HG03060 (cell line): ENCODE measurements at regions not wholly inside any gene's neighbourhood (a gene's known extent, or its start where the extent isn't known, plus 50 kb on each side); places are given as distances from the start of the nearest gene placed in this dataset.
A peak's percentile ranks its signal among the peaks of the same experiment; 100 is the strongest.
"Not testable (repeated sequence)": the region's sequence is repeated elsewhere in the genome, so short reads cannot be mapped to it uniquely, and the experiment has no call there.

ENCODE experiments used
- ATAC-seq: cut with Tn5 transposase; IDR thresholded peaks from one replicate; pipeline ENCODE4 v1.9.1; 2021; ENCODE audit warnings: low read depth, moderate number of reproducible peaks; ENCODE audit not compliant: unreplicated experiment

DNA sequence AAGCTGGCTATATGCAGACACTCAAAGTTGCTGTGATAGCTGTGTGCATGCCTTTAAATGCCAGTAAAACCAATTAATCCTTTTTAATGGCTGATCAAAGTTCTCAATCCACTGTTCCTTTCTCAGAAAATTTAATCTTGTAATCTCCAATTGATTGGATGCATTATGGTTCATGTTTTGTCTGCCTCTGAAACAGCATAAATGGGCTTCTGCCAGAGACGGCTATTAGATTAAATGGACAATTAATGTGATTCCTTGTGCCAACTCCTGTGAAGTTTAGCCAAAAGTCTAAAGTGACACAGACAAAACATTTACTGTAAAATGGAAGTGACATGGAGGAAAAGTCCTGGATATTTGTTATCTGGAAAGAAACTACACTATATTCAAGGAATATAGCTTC is 952.5 kb upstream of the FAT3 start:
- no peak for ATAC-seq

- not testable (repeated sequence) for ATAC-seq
Observed at GRCh38 chr11:91268512-91269295, 955.9 kb upstream of the FAT3 start.

GRCh38 chr11:91265946-91266345 is 958.7 kb upstream of the FAT3 start:
- ATAC-seq: no peak

- ATAC-seq: no peak
Observed at GRCh38 chr11:91264481-91264880, 960.1 kb upstream of the FAT3 start.

- no peak for ATAC-seq
Observed at GRCh38 chr11:91263496-91264365, 960.9 kb upstream of the FAT3 start.

- no peak for ATAC-seq
Observed at GRCh38 chr11:91261513-91261912, 963.1 kb upstream of the FAT3 start.

- no peak for ATAC-seq
Observed at GRCh38 chr11:91258876-91259275, 965.7 kb upstream of the FAT3 start.

DNA sequence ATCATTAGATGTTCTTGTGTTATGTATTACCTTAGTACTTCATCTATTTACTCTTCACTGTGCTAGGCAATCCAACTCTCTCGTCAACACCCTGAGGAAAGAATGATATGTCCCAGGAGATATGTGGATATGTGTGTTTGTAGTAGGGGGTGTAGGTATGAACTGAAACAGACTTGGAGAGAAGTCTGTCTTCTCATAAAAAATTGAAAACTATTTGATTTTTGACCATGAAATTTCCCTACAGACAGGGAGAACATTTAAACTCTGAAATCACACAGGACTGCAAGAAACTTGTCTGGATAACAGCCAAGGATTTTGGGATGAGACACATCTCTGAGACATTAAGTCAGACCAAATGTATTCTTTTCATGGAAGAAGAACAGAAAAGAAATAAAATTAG is 967.0 kb upstream of the FAT3 start:
- ATAC-seq: no peak

DNA sequence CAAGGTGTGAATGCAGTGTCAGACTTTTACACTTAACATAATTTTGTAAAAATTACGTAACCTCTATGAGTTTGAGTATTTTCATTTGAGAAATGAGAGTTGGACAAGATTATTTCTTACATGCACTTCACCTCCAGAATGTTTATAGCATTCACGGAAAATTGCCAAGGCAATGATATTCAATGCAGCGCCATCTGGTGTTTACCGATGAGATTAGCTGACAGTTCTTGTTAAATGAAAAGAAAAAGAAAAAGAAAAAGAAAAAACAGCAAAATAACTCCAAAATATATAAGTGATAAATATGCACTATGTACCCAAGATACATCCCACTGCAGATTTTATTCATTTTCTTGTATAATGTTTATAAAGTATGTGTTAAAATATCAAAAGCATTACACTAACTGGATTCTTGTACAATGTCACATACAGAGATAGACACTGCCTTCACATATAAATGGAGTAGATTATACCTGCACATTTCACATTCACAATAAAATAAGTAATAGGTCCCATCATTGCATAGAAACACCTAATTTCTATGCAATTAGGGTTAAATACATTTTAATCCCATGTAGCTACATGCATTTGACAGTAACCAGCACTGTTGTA is 976.3 kb upstream of the FAT3 start:
- ATAC-seq: peak; percentile 73

GRCh38 chr11:91247009-91247735 is 977.4 kb upstream of the FAT3 start:
- no peak for ATAC-seq

- ATAC-seq: no peak
Observed at GRCh38 chr11:91244912-91245311, 979.7 kb upstream of the FAT3 start.

DNA sequence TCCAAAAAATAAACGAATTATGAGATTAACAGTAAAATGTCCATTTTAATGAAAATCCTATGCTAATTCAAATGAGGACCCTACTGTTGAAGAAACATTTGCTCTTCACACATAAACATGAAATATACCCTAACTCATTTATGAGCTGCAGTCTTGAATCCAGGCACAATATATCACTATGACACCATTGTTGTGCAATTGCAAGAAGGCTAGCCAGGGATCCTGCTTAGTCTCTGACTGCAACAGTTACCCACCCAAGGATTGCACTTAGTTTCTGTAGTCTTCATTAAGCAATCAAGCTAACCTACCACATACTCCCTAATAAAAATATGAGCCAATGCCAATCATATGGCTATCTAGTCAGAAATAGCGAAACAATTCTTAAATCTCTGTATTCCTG is 981.0 kb upstream of the FAT3 start:
- ATAC-seq: no peak

DNA sequence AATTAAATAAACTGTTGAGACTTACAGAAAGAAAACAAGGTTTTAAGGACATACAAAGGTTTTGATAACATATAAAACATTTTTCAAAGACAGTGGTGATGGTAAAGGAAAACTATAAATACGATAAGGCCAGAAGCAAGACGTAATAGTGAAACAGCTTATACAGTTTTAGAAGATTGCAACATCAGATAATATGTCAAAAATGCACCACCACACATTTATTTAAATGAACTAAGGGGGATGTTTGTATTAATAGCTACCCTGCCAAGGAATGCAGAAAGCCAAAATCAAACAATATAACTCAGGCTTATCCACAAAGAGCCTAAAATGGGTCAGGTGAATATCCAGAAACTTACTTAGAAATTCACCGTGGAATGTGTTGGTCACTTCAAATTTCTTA is 981.6 kb upstream of the FAT3 start:
- ATAC-seq: no peak

DNA sequence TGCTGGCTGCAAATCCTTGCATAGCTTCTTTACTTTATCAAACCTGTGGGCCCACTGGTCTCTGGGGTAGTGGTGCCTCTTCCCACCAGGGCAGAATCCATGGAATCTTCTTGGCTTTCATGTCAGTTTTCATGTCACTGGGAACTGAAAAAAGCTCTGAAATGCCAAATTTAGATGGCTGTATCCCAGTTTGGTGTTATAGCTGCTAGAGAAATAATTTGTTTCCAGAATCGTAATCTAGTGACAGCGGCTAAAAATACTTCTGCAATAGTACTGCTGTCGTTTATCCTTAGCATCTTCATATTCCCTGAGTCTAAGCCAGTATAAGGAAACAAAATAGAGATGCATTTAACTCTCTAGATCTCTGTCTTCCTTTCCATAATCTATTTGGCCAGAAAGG is 983.4 kb upstream of the FAT3 start:
- ATAC-seq: no peak

DNA sequence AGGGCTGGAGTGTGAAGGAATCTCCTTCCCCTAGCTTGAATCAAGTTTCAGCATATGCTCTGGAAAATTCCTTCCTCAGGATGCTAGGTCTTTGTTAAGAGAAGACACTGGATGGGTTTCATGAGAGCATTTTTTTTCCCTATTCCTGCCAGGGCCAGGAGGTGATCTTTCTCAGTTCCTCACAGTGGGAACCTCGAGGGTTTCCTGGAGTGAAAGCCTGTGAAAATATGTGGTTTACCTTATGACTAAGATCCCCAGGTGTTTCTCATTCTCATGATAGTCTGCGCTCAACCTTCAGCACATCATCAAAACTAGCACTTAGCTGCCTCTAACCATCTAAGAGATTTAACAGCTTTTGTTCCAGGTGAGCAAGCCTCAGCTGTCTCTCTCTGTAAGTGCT is 985.3 kb upstream of the FAT3 start:
- no peak for ATAC-seq

DNA sequence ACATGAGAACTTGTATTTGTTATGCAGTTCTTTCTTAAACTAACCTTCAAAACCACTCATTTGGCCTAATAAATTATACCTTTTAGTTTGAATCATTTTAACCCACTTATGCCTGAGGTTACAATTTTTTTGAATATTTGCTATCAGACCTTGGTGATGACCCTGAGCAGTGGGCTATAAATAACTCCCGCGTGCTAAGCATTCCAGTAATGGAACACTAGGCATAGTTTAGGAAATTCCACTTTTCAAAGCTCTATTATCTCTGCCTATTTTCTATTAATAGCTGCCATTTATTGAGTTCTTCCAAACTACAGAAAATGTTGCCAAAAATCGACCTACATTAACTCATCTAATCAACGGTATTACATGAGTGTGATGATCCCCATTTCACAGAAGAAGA is 993.4 kb upstream of the FAT3 start:
- ATAC-seq: no peak

GRCh38 chr11:91230647-91231046 is 994.0 kb upstream of the FAT3 start:
- ATAC-seq: no peak

DNA sequence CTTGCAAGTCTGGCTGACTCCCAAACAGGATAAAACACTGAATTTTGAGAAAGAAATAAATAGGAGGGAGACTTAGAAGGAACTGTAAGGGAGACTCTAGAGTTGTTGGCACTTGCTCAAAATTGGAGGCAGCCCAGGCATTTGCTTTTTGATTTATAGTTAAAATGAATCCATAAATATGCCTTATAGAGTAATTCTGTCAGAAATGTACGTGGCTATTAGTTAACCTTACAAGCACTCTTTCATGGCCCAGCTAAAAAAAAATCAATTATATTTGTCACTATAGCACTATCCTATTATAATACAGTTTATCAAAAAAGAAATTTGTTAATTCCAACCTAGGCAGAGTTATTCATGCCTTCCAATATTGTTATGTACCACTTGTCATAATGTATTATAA is 1000.0 kb upstream of the CHORDC1 start:
- no peak for ATAC-seq

GRCh38 chr11:91220476-91221202 is 997.8 kb upstream of the CHORDC1 start:
- ATAC-seq: no peak

- no peak for ATAC-seq
Observed at GRCh38 chr11:91219535-91219934, 996.7 kb upstream of the CHORDC1 start.
